GM18907 (cell line): ENCODE measurements at regions not wholly inside any gene's neighbourhood (a gene's known extent, or its start where the extent isn't known, plus 50 kb on each side); places are given as distances from the start of the nearest gene placed in this dataset.
"Not testable (repeated sequence)": the region's sequence is repeated elsewhere in the genome, so short reads cannot be mapped to it uniquely, and the experiment has no call there.

Experiments
- ATAC-seq: cut with Tn5 transposase; IDR thresholded peaks from one replicate; pipeline ENCODE4 v1.9.1; 2021; ENCODE audit warnings: mild to moderate bottlenecking, moderate library complexity; ENCODE audit not compliant: unreplicated experiment

- ATAC-seq, result no peak
These were observed 316.4 kb upstream of the RNF32 start for GRCh38 chr7:156324201-156324600.

- not testable (repeated sequence) for ATAC-seq
These were observed 319.1 kb upstream of the RNF32 start for GRCh38 chr7:156321430-156321829.

- ATAC-seq, result no peak
These were observed 321.6 kb upstream of the RNF32 start for GRCh38 chr7:156318926-156319325.

GRCh38 chr7:156318426-156318825 lies 322.1 kb upstream of the RNF32 start:
- ATAC-seq, result no peak

- ATAC-seq, result no peak
These were observed 331.5 kb upstream of the RNF32 start for GRCh38 chr7:156309016-156309620.

- ATAC-seq, result no peak
These were observed 333.4 kb upstream of the RNF32 start for GRCh38 chr7:156307193-156307592.

GRCh38 chr7:156305351-156305750 lies 335.2 kb upstream of the RNF32 start:
- no peak for ATAC-seq

- no peak for ATAC-seq
These were observed 357.8 kb upstream of the RNF32 start for GRCh38 chr7:156282816-156283215.

GRCh38 chr7:156279635-156280034 lies 360.9 kb upstream of the RNF32 start:
- no peak for ATAC-seq

- no peak for ATAC-seq
These were observed 365.3 kb upstream of the RNF32 start for GRCh38 chr7:156275292-156275691.

- ATAC-seq, result no peak
These were observed 366.0 kb upstream of the RNF32 start for GRCh38 chr7:156274557-156274956.

GRCh38 chr7:156261581-156261980 lies 379.0 kb upstream of the RNF32 start:
- no peak for ATAC-seq

- no peak for ATAC-seq
These were observed 382.7 kb upstream of the RNF32 start for GRCh38 chr7:156257904-156258303.

- ATAC-seq, result no peak
These were observed 384.9 kb upstream of the RNF32 start for GRCh38 chr7:156255635-156256034.

GRCh38 chr7:156251861-156252260 lies 388.7 kb upstream of the RNF32 start:
- no peak for ATAC-seq

- no peak for ATAC-seq
These were observed 400.0 kb upstream of the RNF32 start for GRCh38 chr7:156240532-156240931.

GRCh38 chr7:156238366-156239133 lies 402.0 kb upstream of the RNF32 start:
- no peak for ATAC-seq

- no peak for ATAC-seq
These were observed 403.0 kb upstream of the RNF32 start for GRCh38 chr7:156237614-156238013.

GRCh38 chr7:156236936-156237599 lies 403.5 kb upstream of the RNF32 start:
- ATAC-seq, result no peak

- ATAC-seq, result no peak
These were observed 404.2 kb upstream of the RNF32 start for GRCh38 chr7:156236181-156236889.

- ATAC-seq, result no peak
These were observed 405.7 kb upstream of the RNF32 start for GRCh38 chr7:156234666-156235494.
